ENCODE measurements at regions not wholly inside any gene's neighbourhood (a gene's known extent, or its start where the extent isn't known, plus 50 kb on each side); places are given as distances from the start of the nearest gene placed in this dataset.
"Not testable (repeated sequence)": the region's sequence is repeated elsewhere in the genome, so short reads cannot be mapped to it uniquely, and the experiment has no call there.

GRCh38 chr20:33923740-33924139 is 70.0 kb upstream of the RALY start:
- DNase-seq (ENCODE audit: low read depth), result no peak
- no peak for TF ChIP-seq CTCF (IDR thresholded peaks at IDR 0.05; ENCODE audit: insufficient read depth, low read depth, low read length)
- H3K4me3 ChIP-seq (ENCODE audit: low read depth, low read length), result no peak overlapping the region

GRCh38 chr20:33925867-33926266 is 67.8 kb upstream of the RALY start:
- DNase-seq (ENCODE audit: low read depth), result no peak
- TF ChIP-seq CTCF (IDR thresholded peaks at IDR 0.05; ENCODE audit: insufficient read depth, low read depth, low read length), result no peak
- no peak overlapping the region for H3K4me3 ChIP-seq (ENCODE audit: low read depth, low read length)

- no peak for DNase-seq (ENCODE audit: low read depth)
- TF ChIP-seq CTCF (IDR thresholded peaks at IDR 0.05; ENCODE audit: insufficient read depth, low read depth, low read length), result no peak
- H3K4me3 ChIP-seq (ENCODE audit: low read depth, low read length), result no peak overlapping the region
Measured at GRCh38 chr20:33926425-33926824, 67.3 kb upstream of the RALY start.

GRCh38 chr20:33927724-33928123 is 66.0 kb upstream of the RALY start:
- peak; percentile 19 for DNase-seq (ENCODE audit: low read depth)
- no peak overlapping the region for H3K4me3 ChIP-seq (ENCODE audit: low read depth, low read length)
- TF ChIP-seq CTCF (IDR thresholded peaks at IDR 0.05; ENCODE audit: insufficient read depth, low read depth, low read length), result no peak

- no peak overlapping the region for H3K4me3 ChIP-seq (ENCODE audit: low read depth, low read length)
- DNase-seq (ENCODE audit: low read depth), result no peak
- no peak for TF ChIP-seq CTCF (IDR thresholded peaks at IDR 0.05; ENCODE audit: insufficient read depth, low read depth, low read length)
Measured at GRCh38 chr20:33929917-33930316, 63.8 kb upstream of the RALY start.

GRCh38 chr20:33933469-33933909 is 60.2 kb upstream of the RALY start:
- peak; percentile 67 for TF ChIP-seq CTCF (IDR thresholded peaks at IDR 0.05; ENCODE audit: insufficient read depth, low read depth, low read length)
- DNase-seq (ENCODE audit: low read depth), result peak; percentile 72
- H3K4me3 ChIP-seq (ENCODE audit: low read depth, low read length), result no peak overlapping the region

GRCh38 chr20:33936656-33937055 is 57.1 kb upstream of the RALY start:
- TF ChIP-seq CTCF (IDR thresholded peaks at IDR 0.05; ENCODE audit: insufficient read depth, low read depth, low read length), result no peak
- no peak overlapping the region for H3K4me3 ChIP-seq (ENCODE audit: low read depth, low read length)
- no peak for DNase-seq (ENCODE audit: low read depth)

GRCh38 chr20:33939031-33939430 is 54.7 kb upstream of the RALY start:
- not testable (repeated sequence) for H3K4me3 ChIP-seq (ENCODE audit: low read depth, low read length)
- DNase-seq (ENCODE audit: low read depth), result peak; percentile 30
